ENCODE measurements at regions not wholly inside any gene's neighbourhood (a gene's known extent, or its start where the extent isn't known, plus 50 kb on each side); places are given as distances from the start of the nearest gene placed in this dataset.

DNA sequence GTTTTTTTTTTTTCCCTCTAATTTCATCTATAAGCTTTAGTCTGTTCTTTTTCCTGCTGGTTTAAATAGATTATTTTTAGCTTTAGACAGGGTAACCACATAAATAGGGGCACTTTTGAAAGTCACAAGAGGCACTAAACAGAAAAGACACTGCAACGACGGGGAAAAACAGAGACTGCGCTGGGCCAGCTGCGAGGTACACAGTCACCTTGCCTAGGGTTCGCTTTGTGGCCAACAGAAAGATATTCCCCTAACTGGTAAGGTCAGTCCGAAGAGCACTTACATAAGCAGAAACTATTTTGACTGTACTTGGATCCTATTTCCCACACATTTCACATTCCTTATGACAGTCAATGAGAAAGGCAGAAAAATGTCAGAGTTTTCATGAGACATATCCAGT, 175.6 kb upstream of the PHF14 start:
- no peak overlapping the region for H3K27ac ChIP-seq (ENCODE audit: insufficient read length, low read depth, low read length)
- no peak overlapping the region for H4K8ac ChIP-seq (replicated peaks; ENCODE audit: insufficient read length, low read depth, low read length)
- H3K23ac ChIP-seq (ENCODE audit: insufficient read length, low read depth, low read length) = no peak overlapping the region
- no peak overlapping the region for H3K18ac ChIP-seq (ENCODE audit: insufficient read length, low read depth, low read length)
- no peak overlapping the region for H3K56ac ChIP-seq (ENCODE audit: insufficient read length, low read depth, low read length)
- no peaks in the 10 kb centered on the region for H3K79me1 ChIP-seq (ENCODE audit: insufficient read depth, low read depth, low read length, poor library complexity, severe bottlenecking)
- no peak overlapping the region for H3K4ac ChIP-seq (ENCODE audit: low read depth, low read length)
- H3K9me3 ChIP-seq (ENCODE audit: control insufficient read depth, low read depth, low read length) = peaks cover 6% of the 10 kb centered on the region
- H2AK5ac ChIP-seq (ENCODE audit: insufficient read length, low read length) = no peak overlapping the region
- no peaks in the 10 kb centered on the region for H4K20me1 ChIP-seq (ENCODE audit: control insufficient read depth, insufficient read depth, insufficient read length)
- H3K4me2 ChIP-seq (ENCODE audit: insufficient read depth, insufficient read length, low read length) = no peak overlapping the region
- H2BK12ac ChIP-seq (ENCODE audit: insufficient read length, low read depth, low read length) = no peak overlapping the region
- Mint-ChIP-seq H3K4me1 (peaks cover 4 to 8% of the 10 kb centered on the region in 2 experiments; a peak in 3 of 4 replicates), H3K9me3 (peaks cover 0 to 4% of the 10 kb centered on the region in 2 experiments; a peak in 4 of 5 replicates), H3K27ac (no peak overlapping the region), H3K4me3 (no peak overlapping the region), H3K27me3 (ENCODE audit: low read depth) (no peaks in the 10 kb centered on the region), H3K36me3 (ENCODE audit: insufficient read depth in 1 of 3, low read depth in 3 of 3) (no peaks in the 10 kb centered on the region)
- H4K91ac ChIP-seq (ENCODE audit: insufficient read length, low read depth, low read length) = no peak overlapping the region
- H2AFZ ChIP-seq (ENCODE audit: low read length) = no peak overlapping the region
- H3K79me2 ChIP-seq (ENCODE audit: insufficient read depth, low read length) = no peaks in the 10 kb centered on the region
- H2BK5ac ChIP-seq (ENCODE audit: insufficient read length, low read length) = no peak overlapping the region
- H3K23me2 ChIP-seq (ENCODE audit: insufficient read length, low read depth, low read length, poor library complexity, severe bottlenecking) = no peaks in the 10 kb centered on the region
- DNase-seq = no peak
- H3T11ph ChIP-seq (ENCODE audit: low read length) = no peak overlapping the region
- H2BK120ac ChIP-seq (ENCODE audit: low read depth, low read length, poor library complexity, severe bottlenecking) = no peak overlapping the region
- H4K5ac ChIP-seq (ENCODE audit: insufficient read length, low read depth, low read length) = no peak overlapping the region
- H2BK20ac ChIP-seq (ENCODE audit: low read depth, low read length, poor library complexity, severe bottlenecking) = no peak overlapping the region
- no peaks in the 10 kb centered on the region for H3K27me3 ChIP-seq (ENCODE audit: insufficient read depth, low read length)
- TF ChIP-seq, protein P1, sequence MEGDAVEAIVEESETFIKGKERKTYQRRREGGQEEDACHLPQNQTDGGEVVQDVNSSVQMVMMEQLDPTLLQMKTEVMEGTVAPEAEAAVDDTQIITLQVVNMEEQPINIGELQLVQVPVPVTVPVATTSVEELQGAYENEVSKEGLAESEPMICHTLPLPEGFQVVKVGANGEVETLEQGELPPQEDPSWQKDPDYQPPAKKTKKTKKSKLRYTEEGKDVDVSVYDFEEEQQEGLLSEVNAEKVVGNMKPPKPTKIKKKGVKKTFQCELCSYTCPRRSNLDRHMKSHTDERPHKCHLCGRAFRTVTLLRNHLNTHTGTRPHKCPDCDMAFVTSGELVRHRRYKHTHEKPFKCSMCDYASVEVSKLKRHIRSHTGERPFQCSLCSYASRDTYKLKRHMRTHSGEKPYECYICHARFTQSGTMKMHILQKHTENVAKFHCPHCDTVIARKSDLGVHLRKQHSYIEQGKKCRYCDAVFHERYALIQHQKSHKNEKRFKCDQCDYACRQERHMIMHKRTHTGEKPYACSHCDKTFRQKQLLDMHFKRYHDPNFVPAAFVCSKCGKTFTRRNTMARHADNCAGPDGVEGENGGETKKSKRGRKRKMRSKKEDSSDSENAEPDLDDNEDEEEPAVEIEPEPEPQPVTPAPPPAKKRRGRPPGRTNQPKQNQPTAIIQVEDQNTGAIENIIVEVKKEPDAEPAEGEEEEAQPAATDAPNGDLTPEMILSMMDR (conservative IDR thresholded peaks at IDR 0.05) = no peak
- H3K14ac ChIP-seq (ENCODE audit: insufficient read depth, low read length) = no peak overlapping the region
- H2BK15ac ChIP-seq (ENCODE audit: low read depth, low read length) = no peak overlapping the region
- no peaks in the 10 kb centered on the region for H3K4me1 ChIP-seq (ENCODE audit: insufficient read depth, low read length)
- H3K9ac ChIP-seq (ENCODE audit: extremely low read depth, insufficient read length, low read length) = no peak overlapping the region
- no CpG with 5 or more reads among the region's 6 CpGs for WGBS (ENCODE audit: extremely low coverage, insufficient read length, low lambda C conversion rate)

Measured in H9 (cell line).